ENCODE measurements at regions not wholly inside any gene's neighbourhood (a gene's known extent, or its start where the extent isn't known, plus 50 kb on each side); places are given as distances from the start of the nearest gene placed in this dataset.

GRCh38 chr13:44007451-44007850 lies 127.7 kb downstream of the LACC1 start:
- TF ChIP-seq, protein P1, sequence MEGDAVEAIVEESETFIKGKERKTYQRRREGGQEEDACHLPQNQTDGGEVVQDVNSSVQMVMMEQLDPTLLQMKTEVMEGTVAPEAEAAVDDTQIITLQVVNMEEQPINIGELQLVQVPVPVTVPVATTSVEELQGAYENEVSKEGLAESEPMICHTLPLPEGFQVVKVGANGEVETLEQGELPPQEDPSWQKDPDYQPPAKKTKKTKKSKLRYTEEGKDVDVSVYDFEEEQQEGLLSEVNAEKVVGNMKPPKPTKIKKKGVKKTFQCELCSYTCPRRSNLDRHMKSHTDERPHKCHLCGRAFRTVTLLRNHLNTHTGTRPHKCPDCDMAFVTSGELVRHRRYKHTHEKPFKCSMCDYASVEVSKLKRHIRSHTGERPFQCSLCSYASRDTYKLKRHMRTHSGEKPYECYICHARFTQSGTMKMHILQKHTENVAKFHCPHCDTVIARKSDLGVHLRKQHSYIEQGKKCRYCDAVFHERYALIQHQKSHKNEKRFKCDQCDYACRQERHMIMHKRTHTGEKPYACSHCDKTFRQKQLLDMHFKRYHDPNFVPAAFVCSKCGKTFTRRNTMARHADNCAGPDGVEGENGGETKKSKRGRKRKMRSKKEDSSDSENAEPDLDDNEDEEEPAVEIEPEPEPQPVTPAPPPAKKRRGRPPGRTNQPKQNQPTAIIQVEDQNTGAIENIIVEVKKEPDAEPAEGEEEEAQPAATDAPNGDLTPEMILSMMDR (conservative IDR thresholded peaks at IDR 0.05; ENCODE audit: low read length): no peak
- TF ChIP-seq EZH2phosphoT487 (IDR thresholded peaks at IDR 0.05; ENCODE audit: borderline replicate concordance): no peak
